Fibroblast of lung (primary cell): ENCODE measurements at regions not wholly inside any gene's neighbourhood (a gene's known extent, or its start where the extent isn't known, plus 50 kb on each side); places are given as distances from the start of the nearest gene placed in this dataset.
A peak's percentile ranks its signal among the peaks of the same experiment; 100 is the strongest.

Experiments used
- EZH2 ChIP-seq: IDR thresholded peaks from 2 replicates; pipeline ENCODE4 v1.5.1; 2012; ENCODE audit warnings: low read length, control low read depth, mild to moderate bottlenecking; ENCODE audit errors: missing control alignments
- TF ChIP-seq, protein P1 (sequence below), 2 donors: IDR thresholded peaks in 1 of 2; conservative IDR thresholded peaks in 1 of 2; 1 replicate in 1 of 2; 2 replicates in 1 of 2; pipeline ENCODE4 v1.5.1; 2011 to 2012; ENCODE audit warnings: low read length in 2 of 2, control low read depth in 1 of 2, inconsistent platforms in 1 of 2, low read depth in 1 of 2, mild to moderate bottlenecking in 1 of 2

DNA sequence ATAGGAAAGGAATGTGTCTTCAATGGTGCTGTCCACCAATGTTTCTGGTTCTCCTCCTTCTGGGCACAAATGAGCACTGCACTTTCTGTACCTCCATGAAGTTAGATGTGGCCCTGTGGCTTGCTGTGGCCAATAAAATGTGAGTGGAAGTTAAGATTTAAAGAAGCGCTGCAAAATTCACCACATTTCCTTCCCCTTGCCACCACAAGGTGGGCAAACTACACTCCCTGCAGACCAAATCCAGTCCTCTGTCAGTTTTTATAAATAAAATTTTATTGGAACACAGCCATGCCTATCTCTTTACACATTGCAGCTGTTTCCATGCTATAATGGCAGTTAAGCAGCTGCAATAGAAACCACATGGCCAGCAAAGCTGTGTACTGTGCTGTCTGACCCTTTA lies 141.4 kb upstream of the TMPO start:
- no peak for TF ChIP-seq EZH2
- TF ChIP-seq, protein P1, sequence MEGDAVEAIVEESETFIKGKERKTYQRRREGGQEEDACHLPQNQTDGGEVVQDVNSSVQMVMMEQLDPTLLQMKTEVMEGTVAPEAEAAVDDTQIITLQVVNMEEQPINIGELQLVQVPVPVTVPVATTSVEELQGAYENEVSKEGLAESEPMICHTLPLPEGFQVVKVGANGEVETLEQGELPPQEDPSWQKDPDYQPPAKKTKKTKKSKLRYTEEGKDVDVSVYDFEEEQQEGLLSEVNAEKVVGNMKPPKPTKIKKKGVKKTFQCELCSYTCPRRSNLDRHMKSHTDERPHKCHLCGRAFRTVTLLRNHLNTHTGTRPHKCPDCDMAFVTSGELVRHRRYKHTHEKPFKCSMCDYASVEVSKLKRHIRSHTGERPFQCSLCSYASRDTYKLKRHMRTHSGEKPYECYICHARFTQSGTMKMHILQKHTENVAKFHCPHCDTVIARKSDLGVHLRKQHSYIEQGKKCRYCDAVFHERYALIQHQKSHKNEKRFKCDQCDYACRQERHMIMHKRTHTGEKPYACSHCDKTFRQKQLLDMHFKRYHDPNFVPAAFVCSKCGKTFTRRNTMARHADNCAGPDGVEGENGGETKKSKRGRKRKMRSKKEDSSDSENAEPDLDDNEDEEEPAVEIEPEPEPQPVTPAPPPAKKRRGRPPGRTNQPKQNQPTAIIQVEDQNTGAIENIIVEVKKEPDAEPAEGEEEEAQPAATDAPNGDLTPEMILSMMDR (conservative IDR thresholded peaks at IDR 0.05 in 1 of 2, IDR thresholded peaks at IDR 0.05 in 1 of 2; ENCODE audit: low read depth in 1 of 2, low read length in 2 of 2): peak; percentile 12 to 27
